Stromal cell of bone marrow (primary cell): ENCODE measurements at regions not wholly inside any gene's neighbourhood (a gene's known extent, or its start where the extent isn't known, plus 50 kb on each side); places are given as distances from the start of the nearest gene placed in this dataset.

Source experiments
- DNase-seq: peaks from one replicate; pipeline ENCODE4 v3.0.0-alpha.2; 2012; ENCODE audit warnings: low read depth

DNA sequence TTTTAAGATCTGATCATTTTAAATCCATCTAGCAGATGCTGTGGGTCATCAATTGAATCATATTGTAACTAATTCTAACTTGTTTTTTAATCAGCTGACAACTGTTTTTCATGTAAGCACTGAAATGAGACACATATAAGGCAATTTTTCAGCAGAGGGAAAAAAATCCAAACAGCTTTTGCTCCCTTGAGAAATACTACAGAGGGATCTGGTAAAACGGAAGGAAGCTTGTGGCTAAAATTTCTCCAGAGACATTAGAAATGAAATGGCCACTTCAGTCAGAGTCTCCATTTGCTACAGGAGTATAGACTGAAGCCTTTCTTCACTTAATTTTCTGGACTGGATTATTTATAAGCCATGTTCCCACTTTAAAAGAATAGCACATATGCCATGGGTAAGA is 385.9 kb downstream of the MAN2A1 start:
- DNase-seq: no peak

DNA sequence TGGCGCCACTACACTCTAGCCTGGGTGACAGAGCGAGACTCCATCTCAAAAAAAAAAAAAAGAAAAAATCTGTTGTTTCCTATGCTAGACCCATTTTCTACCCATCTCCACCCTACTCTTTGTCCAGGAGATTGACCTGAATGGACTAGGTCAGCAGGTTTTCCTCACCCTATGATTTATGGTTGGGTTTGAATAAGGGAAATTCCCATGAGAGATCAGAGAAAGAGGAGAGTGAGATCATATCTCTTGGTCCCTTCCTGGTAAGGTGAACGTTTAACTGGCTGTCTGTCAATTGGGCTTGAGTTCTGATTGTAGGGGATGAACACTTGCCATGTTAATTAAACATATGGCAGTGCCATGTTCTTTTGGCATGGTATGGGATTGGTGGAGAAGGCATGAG is 387.4 kb downstream of the MAN2A1 start:
- DNase-seq: no peak

DNA sequence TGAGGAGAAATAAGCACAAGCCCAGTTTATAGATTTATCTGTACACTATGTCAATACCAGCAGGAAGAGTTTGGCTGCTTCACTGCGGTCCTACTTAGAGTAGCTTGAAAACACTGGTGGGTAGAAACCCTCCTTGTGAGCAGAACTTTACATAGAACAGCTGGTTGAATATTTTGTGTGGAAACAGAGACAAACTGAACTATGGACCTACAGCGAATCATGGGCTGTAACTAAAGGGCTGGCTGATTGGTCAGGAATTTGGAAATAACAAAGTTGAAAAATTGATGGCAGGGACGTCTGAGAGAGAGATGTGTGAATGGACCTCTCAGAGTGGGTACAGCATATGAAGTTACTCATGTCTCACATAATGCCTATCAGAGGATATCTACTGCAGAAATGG is 392.5 kb downstream of the MAN2A1 start:
- no peak for DNase-seq

DNA sequence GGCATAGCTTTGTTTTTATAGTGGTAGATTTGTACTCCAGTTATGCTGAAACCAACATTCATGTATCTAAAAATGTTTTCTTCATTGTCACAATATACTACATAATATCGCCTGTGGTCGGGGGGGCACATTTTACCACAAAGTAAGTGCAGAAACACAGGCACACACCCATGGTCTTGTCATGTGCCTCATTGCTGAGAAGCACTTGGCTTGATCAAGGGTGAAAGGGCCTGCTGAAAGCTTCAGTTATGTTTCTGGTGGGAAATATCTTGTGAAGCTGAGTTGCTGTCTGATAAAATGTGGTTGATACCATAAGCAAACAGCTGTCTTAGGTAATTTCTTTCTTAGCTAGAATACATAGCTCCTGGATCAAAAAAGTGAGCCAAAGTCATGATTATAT is 393.1 kb downstream of the MAN2A1 start:
- no peak for DNase-seq

DNA sequence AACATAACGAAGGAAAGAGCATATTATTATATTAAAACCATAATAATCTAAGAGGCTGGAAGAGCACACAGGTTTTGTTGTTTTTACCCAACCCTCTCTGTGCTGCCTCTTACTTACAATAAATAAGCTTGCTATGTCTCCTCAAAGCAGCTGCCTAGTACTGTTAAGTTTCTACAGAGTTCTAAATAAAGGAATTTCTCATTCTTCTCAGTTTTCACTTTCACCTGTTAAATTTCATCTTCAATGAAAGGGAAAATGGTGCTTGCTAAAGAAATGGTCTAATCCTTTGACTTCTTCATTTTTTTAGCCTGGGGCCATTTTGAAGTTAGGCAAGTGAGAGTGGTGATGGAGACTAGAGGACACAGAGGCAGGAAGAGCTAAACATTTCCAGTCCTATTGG is 396.1 kb downstream of the MAN2A1 start:
- no peak for DNase-seq

DNA sequence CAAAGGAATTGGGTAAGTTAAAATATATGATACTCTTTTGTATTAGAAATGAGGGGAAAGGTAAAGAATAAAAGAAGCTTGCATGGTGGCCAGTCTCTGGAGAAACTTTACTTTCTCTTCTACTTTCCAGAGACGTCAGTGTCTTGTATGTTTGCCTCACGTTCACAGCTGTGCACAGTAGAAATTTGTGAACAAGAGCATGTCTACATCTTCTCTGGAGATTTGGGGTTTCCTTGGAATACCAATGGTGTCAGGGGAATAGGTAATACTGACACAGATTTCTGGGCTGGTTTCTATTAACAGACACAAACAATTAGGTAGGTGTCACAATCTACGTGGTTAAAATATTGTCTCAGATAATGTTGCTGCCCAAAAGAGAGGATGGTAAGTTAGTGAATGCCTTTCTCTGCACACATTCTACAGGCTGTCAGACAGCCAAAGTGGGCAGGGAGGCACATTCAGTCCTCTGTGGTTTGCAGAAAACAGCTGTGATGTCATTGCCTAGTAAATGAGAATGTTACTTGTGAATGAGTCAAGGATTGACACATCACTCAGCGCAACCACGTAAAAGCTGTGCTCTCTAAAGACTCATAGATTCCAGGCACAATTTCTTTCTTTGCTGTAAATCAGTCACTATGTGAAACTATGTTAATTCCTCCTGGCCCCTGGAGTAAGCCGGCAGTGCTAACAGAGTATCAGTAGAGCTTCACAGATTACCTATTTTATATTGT is 397.1 kb downstream of the MAN2A1 start:
- DNase-seq: peak; percentile 95

DNA sequence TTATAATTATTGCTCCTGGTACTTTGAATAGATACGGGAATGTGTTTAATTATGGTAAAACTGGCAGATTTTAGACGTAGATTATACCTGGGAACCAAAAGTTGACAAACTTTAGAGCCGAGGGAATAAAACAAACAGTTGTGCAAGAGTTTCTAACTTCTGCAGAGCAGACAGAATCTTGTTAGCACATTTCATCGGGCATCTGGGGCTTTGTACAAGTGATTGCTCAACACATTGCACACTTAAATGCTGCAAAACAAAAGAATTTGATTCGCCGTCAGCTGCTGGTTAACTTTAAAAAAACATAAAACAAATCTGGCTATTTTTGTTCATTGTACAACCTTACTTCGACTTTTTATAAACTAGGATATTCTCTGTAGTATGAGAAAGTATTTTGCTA is 398.1 kb downstream of the MAN2A1 start:
- no peak for DNase-seq

DNA sequence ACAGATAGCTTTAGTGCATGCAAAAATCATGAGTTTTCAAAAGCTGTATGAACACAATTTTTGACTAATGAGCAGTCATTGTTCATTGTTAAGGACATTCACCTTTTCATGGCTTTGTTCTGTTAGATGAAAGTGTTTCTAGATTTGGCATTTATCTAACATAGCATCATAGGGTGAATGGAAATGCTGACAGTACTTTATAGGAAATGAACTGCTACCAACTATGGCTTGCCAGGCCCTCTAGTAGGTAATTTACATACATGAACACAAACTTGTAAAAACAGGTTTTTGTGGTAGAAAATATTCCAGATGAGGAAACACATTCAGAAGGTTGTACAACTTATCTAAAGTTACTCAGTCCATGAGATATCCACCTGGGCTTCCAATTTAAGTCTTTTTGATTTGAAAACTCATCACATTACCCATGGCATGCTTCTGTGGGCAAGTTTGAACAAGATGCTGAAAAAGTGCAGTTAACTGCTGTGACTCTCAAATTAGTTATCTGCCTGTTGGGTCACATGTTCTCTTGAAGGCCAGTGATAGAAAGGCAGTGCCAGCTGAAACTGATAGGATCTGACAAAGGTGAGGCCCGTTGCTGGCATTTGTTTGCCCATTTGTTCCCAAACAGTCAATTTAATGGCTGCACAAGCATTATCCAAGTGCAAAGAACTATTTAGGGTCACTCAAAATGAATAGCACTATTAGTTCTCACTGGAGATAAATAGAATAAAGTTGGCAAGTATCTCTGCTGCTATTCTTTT is 399.1 kb downstream of the MAN2A1 start:
- DNase-seq: no peak

DNA sequence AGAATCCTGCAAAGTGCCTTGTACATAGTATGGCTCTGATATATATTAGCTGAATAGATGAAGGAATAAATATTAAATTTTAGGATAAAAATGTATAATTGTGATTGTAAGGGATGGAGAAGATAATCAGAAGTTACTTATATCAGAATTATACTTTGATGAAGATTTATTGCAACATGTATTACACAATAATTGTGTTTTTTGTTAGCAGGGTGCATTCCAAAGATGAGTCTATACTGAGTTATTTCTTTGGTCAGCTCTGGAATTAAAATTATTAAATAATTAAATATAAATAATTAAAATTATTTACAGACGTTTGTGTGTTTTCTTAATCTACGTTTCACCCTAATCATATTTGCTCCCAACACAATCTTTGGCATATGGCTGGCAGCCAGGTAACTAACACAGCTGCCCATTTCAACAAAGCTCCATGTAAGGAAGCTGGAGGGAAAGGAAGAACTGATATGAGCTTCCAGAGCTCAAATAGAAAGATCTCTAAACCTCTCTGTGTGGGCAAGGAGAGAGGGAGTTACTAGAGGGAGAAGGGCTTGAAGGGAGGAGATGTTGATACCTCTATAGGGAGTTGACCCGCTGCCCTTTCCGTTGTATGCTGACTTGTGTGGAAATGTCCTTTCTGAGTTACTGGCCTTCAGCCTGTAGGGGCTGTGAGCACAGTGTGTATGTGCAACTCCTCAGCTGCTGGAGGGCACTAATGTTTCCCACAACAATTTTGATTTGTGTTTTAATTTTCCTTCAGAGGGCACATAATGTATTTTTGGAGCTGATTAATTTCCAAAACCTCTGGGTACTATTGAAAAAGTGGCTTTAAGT is 403.4 kb downstream of the MAN2A1 start:
- DNase-seq: no peak

DNA sequence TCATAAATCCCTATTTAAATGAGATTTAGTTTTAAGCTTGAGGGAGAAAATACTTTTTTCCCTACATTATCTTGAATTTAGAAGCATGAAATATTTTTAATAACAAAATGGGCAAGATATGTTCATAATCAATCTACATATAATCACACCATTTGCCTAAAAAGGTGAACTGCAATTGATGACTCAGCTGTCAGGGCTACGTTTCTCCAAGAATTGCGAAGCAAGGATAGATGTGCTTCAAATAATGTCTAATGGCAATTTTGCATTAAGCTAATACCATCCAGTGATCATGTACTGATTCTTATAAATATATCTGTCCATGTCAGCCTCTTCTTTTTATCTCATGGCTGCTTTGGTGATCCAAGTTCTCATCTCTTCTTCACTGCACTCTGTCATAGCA is 404.4 kb downstream of the MAN2A1 start:
- no peak for DNase-seq

DNA sequence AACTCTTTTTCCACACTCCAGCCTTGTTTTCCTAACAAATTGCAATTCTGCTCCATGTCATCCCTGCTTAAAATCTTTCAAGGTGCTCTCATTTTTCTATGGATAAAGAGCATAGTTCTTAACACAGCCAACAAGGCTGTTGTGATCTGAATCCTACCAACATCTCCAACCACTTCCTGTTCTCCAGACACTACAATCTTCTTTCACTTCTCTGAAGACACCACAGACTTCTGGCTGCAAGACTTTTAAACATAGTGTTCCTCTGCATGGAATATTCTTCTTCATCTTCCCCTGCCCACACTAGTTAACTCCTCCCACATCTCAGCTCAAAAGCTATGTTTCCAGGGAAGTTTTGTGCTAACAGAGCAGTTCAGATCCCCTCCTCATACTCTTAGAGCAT is 404.8 kb downstream of the MAN2A1 start:
- DNase-seq: no peak

DNA sequence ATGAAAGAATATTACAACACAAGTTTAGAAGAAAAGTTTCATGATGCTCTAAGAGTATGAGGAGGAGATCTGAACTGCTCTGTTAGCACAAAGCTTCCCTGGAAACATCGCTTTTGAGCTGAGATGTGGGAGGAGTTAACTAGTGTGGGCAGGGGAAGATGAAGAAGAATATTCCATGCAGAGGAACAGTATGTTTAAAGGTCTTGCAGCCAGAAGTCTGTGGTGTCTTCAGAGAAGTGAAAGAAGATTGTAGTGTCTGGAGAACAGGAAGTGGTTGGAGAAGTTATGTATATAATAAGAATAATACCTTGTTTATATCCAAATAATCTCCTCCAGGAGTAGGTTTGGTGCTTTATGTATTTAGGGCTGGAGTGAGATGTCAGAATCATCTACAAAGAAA is 406.7 kb downstream of the MAN2A1 start:
- no peak for DNase-seq

DNA sequence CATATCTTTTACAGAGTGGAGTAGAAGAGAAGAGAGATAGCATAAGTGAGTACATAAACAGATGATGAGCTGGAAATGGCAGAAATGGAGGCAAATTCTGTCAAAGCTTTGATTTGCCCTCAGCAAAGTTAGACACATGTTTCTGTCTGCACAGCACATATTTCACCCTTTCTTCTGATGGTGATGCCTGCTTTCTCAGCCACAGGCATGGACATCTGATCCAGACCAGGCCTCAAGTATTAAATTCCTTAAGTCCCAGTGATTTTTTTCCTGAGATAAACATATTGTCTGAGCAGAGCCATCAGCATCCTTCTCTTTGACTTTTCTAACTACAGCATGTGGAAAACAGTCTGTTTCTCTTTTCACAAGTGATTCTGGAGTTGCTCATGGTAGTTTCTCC is 409.8 kb downstream of the MAN2A1 start:
- no peak for DNase-seq

DNA sequence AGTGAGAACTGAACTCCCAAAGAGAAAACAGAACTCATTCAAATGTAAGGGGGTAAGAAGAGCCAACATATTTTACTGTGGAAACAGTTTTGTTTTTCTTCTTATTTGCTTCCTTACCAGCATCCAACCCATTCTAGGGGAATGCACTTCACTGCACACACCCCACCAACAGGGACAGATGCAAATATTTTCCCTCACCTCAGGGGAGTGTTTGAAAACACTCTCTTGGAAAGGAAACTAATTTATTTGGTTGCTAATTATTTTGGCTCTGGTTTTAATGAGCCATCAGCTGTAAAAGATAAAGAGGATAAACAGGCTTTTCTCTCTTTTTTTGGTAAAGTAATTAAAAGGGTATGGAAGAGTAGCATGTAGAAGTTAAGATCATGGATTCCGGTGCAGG is 413.4 kb downstream of the MAN2A1 start:
- DNase-seq: no peak

DNA sequence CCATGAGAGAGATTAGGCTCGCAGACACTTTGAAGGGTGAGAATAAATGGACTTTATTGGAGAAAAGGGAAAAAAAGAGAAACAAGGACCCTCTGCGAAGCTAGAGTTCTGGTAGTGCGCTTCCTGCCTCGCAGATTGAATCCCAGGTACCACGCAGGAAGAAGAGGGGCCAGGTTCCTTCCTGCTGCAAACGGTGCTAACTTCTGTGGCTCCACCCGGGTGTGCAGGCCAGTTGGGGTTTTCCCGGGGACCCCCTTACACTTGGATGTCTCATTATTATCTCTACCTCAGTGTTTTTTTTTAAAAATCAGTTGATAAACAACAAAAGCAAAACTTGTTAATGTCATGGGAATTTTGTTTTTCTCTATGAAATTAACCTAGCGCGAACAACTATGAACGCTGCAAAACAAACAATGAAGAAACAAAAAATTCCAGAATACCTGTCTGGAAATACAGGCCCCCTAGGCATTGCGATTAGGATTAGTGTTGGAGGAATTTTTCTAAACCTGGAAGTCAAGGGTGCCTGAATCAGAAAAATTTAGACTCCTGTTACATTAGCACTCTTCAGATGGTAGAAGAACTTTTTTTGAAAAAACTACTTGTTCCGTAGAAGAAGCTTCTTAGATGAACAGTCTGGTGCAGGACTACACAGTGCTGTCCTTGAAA is 414.5 kb downstream of the MAN2A1 start:
- DNase-seq: no peak

DNA sequence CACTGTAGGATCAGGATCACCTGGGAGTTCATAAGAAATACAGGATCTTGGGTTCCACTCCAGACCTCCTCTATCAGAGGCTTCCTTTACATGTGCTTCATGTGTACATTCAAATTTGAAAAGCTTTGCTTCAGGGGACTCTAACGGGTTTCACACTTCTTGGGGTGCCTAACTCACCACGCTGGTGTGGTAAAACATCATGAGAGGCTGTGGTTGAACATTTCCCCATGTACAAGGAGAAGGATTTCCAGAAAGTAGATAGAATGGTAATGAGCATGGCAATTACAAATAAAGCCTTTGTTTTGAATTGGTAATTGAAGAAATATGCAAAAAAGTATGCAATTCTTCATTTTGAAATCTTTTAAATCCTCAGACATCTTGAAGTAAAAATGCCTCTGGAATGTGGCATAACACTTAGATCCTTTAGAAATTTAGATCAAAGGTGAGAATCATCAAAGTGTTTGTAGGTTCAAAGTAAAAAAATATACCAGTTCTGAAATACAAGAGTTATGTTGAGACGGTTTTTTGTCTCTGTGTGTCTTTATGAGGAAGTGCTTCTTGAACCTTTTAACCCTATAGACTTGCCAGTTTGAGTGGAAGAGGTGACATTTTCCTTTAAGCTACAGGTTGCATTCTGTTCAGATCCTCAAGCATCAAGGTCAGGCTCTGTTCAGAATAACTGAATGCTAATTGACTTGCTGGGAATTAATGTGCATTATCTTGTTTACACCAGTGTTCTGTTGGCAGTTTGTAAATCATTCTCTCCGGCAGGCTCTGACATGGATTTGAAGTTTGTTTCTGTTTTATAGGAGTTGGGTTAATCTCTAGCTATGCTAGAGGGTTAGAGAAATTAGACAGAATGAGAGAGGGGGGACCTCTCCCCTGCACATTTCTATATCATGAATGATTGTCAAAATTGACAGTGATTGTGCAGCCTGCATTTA is 415.3 kb downstream of the MAN2A1 start:
- DNase-seq: no peak

DNA sequence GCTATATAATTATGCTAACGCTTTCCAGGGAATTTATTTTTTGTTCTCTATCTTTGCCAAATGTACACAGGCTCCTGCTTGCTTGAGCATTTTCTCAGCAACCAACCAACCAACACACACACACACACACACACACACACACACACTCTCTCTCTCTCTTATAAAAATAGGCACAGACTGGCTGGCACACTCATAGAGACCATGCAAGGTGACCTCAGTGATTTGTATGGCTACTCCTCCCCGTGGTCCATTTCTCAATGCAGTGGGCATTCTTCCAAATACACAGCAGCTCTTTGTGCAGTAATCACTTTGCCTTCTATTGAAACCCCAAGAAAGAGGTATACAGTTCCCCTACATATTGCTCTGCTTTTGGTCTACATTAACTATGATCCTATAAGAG is 416.0 kb downstream of the MAN2A1 start:
- peak; percentile 33 for DNase-seq

DNA sequence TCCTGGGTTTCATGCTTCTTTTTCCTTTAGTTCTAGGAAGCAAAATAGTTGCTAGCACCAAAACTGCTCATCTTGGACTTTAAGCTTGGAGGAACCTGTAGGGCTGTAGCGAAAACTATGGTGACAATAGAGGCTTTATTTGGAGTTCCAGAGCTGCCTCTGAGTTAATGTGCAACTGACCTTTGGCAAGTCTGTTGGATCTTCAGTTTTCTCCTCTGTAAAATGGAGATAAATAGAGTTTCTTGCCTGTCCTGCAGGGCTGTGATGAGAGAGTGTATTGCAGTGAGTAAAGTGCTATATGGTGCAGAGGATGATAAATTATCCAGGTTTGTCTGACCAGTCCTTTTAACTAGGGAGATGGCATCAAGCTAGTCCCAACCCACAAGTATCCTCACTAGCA is 417.0 kb downstream of the MAN2A1 start:
- no peak for DNase-seq

DNA sequence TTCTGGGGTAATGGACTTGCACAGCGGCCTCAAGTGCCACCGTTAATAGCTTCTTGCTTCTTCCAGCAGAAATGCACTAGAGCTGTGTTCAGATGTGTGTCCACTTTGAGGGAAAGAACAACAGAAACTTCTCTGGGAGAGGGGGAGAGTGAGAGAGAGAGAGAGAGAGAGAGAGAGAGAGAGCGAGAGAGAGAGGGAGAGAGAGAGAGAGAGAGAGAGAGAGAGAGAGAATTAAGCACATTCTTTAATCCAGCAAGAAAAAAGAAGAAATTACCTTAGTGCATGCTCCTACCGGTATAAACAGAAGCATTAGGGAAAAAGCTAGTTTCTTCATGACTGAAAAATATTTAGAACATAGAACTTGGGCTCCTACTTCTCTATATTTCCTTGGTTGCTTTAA is 418.8 kb downstream of the MAN2A1 start:
- no peak for DNase-seq

DNA sequence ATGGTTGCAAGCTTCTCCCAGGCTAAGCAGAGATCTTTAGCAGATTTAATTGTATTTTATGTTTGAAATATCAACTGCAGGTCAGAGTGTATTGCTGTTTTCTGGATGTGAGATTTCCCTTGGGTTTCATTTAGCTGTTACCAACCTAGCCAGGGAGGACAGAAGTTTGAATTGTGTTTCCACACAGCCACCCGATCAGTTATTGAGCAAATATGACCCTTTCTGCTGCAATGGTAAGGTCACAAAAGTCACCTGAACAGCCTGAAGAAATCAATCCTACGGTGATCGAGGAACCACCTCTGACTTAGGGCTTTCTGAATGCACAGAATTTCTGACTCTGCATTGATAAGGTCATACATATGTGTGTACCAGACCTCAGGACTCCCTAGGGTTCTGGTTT is 419.9 kb downstream of the MAN2A1 start:
- DNase-seq: no peak

DNA sequence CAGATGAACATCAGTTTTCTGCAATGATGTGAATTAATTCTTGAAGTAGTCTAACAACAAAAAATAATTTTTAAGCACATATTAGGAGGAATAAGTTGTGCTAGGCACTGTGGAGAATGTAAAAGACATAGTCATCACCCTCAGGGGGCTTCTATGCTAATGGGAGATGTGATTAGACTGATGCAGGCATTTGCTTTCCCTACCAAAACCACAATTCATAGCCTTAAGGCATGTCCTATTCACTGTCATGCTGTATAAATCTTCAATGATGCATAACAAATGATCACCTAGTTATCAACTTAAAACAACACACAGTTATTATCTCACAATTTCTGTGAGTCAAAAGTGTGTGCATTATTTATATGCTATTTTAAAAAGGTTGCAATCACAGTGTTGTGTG is 422.6 kb downstream of the MAN2A1 start:
- DNase-seq: no peak
